ENCODE measurements at regions not wholly inside any gene's neighbourhood (a gene's known extent, or its start where the extent isn't known, plus 50 kb on each side); places are given as distances from the start of the nearest gene placed in this dataset.
"Not testable (repeated sequence)": the region's sequence is repeated elsewhere in the genome, so short reads cannot be mapped to it uniquely, and the experiment has no call there.

DNA sequence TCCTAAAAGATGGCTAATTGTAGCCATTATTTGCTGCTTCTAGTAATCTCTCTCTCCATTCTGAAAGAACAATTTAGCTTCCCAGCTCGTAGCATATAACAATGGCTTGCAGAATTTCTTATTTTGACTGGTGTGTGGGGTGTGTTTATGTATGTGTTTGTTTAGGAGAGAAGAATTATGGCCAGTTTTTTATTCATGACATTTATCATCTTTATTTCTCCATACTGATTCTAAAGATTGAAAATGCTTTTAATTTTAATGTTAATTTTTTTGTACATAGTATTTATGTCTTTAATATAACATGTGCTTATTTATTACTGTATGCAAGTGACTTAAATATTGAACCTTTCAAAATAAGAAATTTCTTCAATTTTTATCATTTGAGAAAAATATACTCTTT lies 115.8 kb upstream of the TMTC4 start:
- no peak overlapping the region for H3K4me3 ChIP-seq (ENCODE audit: low read length)

DNA sequence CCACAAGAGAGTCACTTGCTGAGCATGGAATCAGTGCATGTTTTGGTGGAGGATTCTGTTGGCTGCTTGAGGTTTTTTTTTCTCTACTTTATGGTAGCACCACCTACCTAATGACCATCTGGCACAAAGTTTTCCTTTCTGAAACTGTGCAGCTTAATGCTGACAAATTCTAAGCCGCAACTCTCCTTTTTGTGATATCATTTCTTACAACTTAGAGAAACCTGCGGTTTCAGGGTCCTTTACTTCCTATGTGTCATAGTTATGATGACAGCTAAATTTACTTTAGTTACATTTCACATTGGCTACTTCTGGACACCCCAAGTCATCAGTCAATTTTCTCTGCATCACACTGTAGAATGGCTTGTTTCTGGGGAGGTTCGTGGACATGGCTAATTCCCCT lies 115.4 kb upstream of the TMTC4 start:
- no peak overlapping the region for H3K4me3 ChIP-seq (ENCODE audit: low read length)
- no peak for DNase-seq (ENCODE audit: low read depth, low spot score)

More for the DNA sequence above, 115.8 kb upstream of the TMTC4 start:
- no peak for DNase-seq (ENCODE audit: low read depth, low spot score)

DNA sequence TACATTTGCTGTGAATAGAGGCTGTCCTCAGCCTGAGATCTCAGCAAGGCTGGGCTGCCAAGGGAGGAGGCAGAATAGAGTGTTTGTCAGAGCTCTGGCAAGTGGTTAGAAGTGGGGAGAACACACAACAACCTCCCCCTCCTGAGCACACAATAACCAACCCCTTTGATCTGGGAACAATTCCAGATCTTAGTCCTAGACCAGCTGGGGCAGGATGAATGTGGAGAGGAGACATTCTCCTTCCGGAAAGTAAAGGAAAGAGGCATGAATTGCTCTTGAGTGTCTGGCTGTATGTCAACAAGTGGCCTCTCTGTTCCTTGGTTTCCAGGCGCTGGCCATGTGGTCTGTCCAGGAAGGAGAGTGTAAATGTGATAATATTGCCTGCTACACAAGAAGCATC lies 114.9 kb upstream of the TMTC4 start:
- H3K4me3 ChIP-seq (ENCODE audit: low read length) = no peak overlapping the region
- no peak for DNase-seq (ENCODE audit: low read depth, low spot score)

DNA sequence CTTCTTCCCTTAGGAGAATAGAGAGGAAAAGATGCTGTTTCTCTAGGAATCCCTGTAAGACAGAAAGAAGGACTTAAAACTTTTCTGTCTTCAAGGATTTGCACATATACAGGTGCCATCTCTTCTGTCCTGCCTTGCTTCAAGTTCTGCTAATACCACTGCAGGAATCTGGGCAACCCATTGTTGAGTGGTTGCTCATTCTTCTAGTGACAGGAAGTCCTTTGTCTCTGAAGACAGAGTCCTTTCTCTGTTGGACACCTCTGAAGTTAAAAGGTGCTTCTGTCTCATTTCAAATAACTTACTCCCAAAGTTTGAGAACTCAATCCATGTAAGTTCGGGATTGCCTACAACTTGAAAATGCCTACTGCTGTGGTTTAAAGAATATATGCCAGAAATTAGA lies 114.4 kb upstream of the TMTC4 start:
- H3K4me3 ChIP-seq (ENCODE audit: low read length) = no peak overlapping the region
- DNase-seq (ENCODE audit: low read depth, low spot score) = no peak

DNA sequence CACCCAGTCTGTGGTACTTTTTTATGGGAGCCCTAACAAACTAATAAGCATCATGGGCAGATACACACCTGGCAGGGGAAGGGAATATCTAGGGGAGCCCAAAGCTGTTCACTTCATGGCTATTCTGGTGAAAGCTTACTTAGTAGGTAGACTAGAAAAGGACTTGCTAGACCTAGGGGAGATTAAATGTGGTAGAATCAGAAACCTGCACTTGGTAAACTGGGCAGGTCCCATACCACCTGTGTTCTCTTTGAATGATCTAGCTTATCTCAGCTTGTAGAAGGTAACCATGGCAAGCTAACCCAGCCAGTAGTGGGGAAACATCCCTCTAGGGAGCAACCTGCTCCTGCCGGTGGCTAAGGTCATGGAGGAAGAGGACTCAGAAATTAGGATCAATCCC lies 113.9 kb upstream of the TMTC4 start:
- H3K4me3 ChIP-seq (ENCODE audit: low read length) = no peak overlapping the region
- DNase-seq (ENCODE audit: low read depth, low spot score) = no peak

DNA sequence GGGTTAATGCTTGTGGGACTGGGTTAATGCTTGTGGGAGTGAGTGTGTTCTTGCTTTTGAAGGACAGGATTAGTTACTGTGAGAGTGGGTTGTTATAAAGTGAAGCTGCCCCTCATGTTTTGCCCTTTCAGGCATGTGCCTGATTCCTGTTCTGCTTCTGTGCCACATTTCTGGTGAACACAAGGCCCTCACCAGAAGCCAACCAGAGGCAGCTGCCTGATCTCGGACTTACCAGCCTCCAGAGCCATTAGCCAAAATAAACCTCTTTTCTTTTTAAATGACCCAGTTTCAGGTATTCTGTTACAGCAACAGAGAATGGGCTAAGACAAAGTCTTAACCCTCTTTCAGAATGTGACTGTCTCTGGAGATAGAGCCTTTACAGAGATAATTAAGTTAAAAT lies 113.3 kb upstream of the TMTC4 start:
- no peak for DNase-seq (ENCODE audit: low read depth, low spot score)
- H3K4me3 ChIP-seq (ENCODE audit: low read length) = no peak overlapping the region

DNA sequence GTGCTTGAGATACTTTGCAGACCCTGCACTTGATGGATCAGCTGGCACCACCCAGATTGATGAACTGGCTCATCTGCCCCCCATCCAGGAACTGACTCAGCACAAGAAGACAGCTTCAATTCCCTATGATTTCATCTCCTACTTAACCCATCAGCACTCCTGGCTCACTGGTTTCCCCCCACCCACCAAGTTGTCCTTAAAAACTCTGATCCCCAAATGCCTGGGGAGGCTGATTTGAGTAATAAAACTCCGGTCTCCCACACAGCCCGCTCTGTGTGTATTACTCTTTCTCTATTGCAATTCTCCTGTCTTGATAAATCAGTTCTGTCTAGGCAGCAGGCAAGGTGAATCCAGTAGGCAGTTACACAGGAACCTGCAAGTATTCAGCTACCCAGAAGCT lies 102.1 kb upstream of the TMTC4 start:
- not testable (repeated sequence) for H3K4me3 ChIP-seq (ENCODE audit: low read length); DNase-seq (ENCODE audit: low read depth, low spot score)

DNA sequence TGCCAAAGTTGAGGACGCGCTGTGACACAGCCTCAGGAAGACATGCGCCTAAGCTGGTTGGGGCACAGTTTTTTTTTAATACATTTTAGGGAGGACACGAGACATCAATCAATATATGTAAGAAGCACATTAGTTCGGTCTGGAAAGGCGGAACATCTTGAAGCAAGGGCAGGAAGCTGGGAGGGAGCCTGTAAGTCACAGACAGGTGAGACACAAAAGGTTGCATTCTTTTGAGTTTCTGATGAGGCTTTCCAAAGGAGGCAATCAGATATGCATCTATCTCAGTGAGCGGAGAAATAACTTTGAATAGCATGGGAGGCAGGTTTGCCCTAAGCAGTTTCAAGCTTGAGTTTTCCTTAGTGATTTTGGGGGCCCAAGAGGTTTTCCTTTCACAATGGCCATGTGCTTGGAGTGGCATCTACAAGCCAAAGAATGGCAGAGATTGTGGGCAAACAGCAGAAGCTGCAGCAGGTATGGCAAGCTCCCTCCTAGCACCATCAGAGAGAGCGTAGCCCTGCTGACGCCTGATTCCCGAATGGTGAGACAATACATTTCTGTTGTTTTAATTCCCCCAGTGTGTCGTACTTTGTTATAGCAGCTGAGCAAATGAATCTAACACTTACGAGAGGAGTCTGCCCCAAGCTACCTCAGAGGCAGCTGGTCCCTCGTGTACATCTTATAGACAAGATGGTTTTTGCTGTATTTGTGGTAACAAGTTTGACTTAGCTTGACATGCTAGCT lies 99.5 kb upstream of the TMTC4 start:
- no peak for DNase-seq (ENCODE audit: low read depth, low spot score)
- H3K4me3 ChIP-seq (ENCODE audit: low read length) = no peak overlapping the region

DNA sequence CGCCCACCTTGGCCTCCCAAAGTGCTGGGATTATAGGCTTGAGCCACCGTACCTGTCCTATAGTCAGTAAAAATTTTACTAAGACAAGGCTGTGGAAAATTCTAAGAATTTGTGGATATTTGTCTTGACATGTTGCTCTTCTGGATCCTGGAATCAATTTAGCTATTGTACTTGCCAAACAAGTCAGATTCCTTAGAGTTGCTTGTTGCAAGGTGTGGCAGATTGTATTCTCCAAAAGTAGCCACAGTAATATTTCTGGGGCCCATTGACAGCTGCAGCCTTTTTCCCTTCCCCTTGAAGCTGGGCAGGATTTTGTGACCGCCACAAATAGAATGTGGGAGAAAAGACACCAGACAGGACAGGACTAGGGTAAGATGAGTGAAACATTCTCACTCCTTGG lies 98.8 kb upstream of the TMTC4 start:
- H3K4me3 ChIP-seq (ENCODE audit: low read length) = no peak overlapping the region
- no peak for DNase-seq (ENCODE audit: low read depth, low spot score)

DNA sequence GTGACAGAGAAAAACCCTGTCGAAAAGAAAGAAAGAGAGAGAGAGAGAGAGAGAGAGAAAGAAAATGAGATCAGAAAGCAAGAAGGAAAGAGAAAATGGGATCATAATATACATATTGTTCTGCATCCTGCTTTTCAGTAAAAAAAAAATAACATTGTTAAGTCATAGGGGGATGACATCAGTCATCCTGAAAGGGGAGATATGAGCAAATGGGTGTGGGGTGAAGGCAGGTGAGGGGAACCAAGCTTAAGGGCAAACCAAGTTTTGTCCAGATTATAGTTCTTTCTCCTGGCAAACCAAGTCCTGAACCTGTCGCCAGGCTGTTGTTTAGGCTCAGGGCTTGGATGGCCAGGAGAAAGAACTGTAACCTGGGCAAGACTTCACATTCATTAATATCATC lies 92.6 kb upstream of the TMTC4 start:
- no peak overlapping the region for H3K4me3 ChIP-seq (ENCODE audit: low read length)
- no peak for DNase-seq (ENCODE audit: low read depth, low spot score)

DNA sequence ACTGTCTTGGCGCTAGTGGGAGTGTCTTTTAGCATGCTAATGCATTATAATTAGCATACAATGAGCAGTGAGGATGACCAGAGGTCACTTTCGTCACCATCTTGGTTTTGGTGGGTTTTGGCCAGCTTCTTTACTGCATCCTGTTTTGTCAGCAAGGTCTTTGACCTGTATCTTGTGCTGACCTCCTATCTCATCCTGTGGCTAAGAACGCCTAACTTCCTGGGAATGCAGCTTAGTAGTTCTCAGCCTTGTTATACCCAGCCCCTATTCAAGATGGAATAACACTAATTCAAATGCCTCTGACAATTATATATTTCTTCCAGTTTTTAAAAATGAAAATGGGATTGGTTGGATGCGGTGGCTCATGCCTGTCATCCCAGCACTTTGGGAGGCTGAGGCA lies 92.0 kb upstream of the TMTC4 start:
- DNase-seq (ENCODE audit: low read depth, low spot score); H3K4me3 ChIP-seq (ENCODE audit: low read length): not testable (repeated sequence)

DNA sequence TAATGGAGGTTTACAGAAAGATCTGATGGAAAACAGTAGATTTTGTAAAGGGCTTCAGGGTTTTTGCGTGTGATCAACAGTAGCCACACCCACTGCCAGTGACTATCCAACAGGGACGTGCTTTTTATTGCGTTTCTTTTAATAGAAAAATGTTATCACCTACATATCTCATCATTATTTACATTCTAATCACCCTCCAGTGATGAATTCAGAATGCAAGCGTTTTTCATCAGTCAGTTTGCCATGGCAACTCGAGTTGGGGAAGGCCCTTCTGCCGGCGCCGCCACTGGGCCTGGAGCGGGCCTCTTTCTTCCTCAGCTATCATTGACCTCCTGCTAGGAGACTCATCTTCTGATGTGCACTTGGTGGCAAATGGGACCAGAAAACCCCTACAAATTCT lies 90.3 kb upstream of the TMTC4 start:
- no peak overlapping the region for H3K4me3 ChIP-seq (ENCODE audit: low read length)
- DNase-seq (ENCODE audit: low read depth, low spot score) = no peak

DNA sequence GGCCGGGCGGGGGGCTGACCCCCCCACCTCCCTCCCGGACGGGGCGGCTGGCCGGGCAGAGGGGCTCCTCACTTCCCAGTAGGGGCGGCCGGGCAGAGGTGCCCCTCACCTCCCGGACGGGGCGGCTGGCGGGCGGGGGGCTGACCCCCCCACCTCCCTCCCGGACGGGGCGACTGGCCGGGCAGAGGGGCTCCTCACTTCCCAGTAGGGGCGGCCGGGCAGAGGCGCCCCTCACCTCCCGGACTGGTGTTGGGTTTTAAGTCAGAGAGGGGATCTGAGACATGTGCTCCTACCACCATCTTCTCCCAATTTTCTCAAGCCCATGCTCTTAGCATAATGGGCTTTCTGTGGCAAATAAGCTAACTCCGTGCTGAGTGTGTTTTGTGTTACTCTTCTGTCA lies 87.5 kb upstream of the TMTC4 start:
- not testable (repeated sequence) for DNase-seq (ENCODE audit: low read depth, low spot score); H3K4me3 ChIP-seq (ENCODE audit: low read length)

DNA sequence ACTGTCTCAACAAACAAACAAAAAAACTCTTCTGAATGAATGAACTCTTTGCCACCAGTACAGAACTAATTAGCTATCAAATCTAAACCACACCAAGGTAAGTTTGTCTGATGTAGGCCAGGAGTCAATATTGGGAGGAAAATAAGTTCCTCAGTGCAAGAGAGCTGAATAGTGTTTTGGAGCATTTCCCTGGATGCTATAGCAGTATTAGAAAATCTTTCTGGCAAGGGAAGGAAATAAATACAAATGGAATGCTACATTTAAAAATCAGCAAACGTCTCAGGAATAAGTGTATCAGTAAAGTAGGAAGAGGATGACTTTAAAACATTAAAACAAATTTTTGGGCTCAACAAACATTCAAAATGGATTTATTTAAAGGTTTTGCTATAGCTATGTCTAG lies 81.3 kb upstream of the TMTC4 start:
- no peak for DNase-seq (ENCODE audit: low read depth, low spot score)
- H3K4me3 ChIP-seq (ENCODE audit: low read length) = no peak overlapping the region

DNA sequence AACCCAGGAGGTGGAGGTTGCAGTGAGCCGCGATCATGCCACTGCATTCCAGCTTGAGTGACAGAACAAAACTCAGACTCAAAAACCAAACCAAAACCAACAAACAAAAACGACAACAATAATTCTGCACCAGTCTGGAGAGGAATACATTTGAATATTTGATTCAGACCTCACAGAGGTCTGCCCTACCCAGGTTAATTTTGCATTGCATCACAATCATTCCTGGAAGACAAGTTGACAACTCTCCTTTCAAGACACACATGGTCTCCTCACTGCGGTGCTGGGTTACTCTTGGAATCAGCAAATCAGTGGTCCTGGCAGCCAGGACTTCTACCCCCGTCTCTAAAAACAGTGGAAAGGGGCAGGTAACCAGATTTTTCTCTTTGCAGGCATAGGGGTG lies 79.9 kb upstream of the TMTC4 start:
- DNase-seq (ENCODE audit: low read depth, low spot score) = no peak
- H3K4me3 ChIP-seq (ENCODE audit: low read length) = no peak overlapping the region

DNA sequence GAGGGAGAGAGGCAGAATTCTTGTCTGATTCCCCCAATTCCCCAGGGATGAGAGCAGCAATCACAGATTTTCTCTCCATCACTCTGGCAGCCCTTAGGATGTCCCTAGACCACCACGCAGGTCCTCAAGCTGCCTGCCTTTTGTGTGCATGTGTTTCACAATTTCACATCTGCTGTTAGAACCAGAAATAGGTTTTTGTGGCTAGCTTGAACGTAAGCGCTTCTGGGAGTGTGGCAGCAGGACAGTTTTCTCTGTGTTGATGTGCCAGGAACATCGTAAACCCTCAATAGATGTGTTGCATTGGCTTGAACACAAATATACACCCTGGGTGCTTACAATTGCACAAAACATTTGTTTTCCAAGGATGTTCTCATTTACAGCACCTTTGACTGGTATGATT lies 78.8 kb upstream of the TMTC4 start:
- no peak for DNase-seq (ENCODE audit: low read depth, low spot score)
- no peak overlapping the region for H3K4me3 ChIP-seq (ENCODE audit: low read length)

DNA sequence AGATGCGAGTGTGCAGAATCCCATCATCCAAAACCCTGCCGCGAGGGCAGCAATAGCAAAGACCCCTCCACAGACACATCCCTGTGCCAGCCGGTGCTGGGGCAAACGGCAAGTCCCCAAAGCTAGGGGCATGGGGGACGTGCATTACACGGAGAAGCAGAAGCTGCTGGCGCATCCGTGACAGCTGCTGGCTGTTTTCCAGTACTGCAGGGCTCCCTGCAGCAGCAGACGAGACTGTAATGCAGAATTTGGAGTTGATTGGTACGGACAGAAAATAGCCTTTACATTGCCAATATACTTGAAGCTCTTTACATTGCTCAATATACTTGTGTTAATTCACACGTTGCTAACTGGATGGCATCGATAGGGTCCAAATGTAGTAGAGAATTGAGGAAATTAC lies 77.2 kb upstream of the TMTC4 start:
- no peak overlapping the region for H3K4me3 ChIP-seq (ENCODE audit: low read length)
- no peak for DNase-seq (ENCODE audit: low read depth, low spot score)

DNA sequence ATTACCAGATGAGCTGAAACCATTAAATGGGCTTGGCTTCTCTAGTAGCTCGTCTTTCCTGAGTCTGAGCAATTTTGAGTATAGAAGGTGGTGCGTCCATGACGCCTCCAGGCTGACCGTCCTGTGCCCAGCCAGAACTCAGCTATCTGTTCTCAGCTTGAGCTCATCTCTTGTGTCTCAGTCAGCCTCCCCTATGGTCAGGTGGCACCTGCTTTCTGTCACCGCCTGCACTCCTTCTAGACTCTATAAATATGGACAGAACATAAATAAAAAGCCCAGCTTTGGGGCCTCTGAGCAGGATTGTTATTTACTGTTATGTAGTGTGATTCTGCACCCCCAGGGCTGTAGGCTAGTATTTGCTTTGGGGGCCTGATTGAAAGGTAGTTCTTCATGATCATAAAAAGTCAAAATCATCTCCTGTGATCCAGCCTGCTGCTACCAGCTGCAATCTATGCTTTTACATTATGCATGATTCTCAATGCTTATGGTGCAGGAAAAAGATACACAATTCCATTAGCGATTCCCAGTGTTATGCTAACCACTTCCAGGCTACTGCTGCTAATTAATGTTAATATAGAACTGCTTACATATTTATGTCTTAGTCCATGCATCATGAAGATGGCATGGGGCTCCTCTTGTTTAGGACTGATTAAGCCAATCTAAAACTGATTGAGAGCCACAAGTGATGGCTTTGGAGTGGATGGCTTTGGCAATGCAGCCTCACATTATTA lies 72.5 kb upstream of the TMTC4 start:
- no peak for DNase-seq (ENCODE audit: low read depth, low spot score)
- no peak overlapping the region for H3K4me3 ChIP-seq (ENCODE audit: low read length)

DNA sequence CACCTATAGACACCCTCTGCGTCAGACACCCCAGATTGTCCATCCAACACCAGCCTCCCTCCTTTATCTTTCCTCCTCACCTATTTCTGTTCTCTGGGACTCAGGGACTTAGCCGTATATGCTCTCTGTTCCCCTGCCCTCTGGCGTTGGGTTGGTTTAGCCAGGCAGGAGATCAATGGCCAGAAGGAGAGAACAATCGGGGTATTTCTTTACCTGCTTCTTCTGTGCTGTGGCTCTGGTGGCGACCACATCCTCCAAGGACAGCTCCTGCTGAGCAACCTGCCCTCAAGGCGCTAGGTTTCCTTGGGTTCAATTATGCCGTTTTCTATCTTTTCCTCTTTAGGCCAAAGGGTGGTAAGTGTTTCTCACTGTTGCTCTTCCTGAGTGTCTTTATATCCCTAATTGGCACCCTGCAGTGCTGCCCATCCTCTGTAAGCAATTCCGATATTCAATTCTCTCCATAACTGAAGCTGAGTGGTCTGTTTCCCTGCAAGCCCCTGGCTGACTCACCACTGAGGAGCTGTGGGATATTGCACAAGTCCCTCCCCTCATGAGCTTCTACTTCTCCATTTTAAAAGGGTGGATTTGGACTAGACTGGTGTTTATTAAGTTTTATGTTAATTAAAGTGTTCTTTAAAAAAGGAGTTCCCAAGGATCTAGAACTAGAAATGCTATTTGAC lies 63.7 kb upstream of the TMTC4 start:
- no peak for DNase-seq (ENCODE audit: low read depth, low spot score)
- no peak overlapping the region for H3K4me3 ChIP-seq (ENCODE audit: low read length)

DNA sequence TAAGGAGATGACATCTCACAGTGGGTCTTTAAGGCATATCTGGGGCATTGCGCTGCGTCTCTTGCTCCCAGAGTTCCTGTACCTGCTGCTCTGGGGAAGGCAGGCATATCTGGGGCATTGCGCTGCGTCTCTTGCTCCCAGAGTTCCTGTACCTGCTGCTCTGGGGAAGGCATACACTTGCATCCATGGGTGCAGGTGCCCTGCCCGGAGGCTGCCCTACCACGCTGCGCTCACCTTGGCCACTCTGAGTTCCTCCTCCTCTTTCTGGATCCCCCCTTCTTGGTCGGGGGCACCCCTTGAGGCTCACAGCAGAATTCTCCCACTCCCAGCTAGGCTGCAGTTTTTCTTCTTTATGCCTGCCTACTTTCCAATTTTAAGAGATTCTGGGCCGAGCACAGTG lies 60.9 kb upstream of the TMTC4 start:
- no peak for DNase-seq (ENCODE audit: low read depth, low spot score)
- H3K4me3 ChIP-seq (ENCODE audit: low read length) = no peak overlapping the region

Measured in Jurkat, Clone E6-1 (cell line).